HG02623 (cell line): ENCODE measurements at regions not wholly inside any gene's neighbourhood (a gene's known extent, or its start where the extent isn't known, plus 50 kb on each side); places are given as distances from the start of the nearest gene placed in this dataset.

ENCODE experiments used
- ATAC-seq: cut with Tn5 transposase; IDR thresholded peaks from one replicate; pipeline ENCODE4 v1.9.1; 2021; ENCODE audit warnings: moderate library complexity; ENCODE audit not compliant: unreplicated experiment

- ATAC-seq, result no peak
Observed at GRCh38 chr14:87139299-87139698, 853.7 kb downstream of the GALC start.

DNA sequence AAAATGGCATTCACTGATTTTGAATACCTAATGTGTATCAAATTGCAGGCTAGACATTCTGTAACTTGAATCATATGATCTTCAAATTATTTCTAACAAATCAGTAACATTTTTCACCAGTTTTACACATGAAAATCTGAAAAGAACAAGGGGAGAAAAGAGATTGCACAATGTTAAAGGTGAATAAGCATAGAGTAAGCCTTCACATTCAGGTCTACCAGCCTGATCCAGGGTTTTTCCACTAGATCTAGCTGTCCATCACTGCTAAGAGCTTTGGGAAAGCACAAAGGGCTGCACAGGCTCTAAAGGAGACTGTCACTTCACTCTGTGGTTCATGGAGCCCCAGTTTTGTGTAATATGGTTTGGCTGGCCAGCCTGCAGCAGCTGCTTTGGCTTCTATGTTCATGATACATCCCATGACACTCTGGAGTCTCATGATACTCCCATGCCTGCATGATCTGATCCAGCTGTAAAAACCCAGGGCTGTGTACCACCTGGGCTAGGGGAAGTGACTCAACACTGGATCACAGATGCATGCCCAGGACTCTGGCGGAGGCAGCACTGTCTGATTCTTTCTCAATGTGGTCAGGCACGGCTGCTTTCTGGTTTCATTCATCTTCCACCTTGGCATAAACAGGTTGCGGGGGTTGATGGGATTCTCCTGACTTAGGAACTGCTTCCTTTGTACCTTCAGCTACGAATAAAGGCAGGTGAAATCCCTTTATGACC lies 859.7 kb downstream of the GALC start:
- no peak for ATAC-seq

DNA sequence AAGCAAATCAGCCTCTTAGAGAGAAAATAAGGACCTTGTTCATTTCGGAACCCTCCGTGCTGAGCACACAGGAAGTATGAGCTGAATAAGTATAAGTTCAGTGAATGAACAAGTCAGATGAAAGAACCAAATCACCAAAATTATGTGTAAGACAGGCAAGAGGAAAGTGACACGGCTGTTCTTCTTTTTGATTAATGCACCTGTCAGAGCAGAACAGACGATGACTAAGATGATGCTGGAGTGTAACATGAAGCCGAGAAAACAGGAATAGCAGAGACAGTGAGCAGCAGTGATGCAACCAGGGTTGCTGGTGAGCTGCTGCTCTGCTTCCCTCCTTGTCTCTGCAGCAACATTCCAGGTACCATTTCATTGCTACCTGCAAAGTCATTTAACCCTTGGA lies 861.1 kb downstream of the GALC start:
- ATAC-seq, result no peak

DNA sequence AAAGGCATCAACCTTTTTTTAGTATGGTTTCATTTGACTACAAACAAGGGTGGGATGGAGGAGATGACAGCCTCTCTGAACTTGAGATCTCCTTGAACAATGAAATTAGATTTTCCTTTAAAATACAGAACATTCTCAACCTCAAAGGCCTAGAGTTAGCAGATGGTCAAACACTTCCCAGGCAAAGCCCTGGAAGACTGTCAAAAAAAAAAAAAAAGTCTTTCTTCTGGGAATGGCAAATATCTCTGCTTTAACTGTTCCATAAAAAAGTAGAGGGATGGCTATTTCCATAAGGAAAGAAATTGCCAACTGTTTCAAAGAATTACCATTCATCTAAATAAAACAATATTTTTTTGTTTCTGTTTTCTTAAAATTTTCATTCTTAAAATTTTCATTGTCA lies 870.8 kb downstream of the GALC start:
- no peak for ATAC-seq

DNA sequence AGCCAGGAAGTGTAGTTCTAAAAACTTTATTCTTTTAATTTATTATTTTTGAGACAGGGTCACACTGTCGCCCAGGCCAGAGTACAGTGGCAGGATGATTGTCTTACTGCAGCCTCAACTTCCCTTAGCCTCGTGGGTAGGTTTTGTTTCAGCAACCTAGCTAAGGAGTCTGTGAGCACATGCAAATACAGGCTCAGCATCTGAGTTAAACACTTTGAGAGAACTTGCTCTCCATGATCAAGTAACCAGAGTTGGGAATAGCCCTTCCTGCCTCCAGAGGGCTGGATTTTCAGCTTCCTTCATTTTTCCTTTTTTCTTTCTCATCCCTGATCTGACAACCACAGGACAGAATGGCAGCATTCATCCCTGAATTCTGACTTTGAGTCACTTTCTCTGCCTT lies 871.3 kb downstream of the GALC start:
- no peak for ATAC-seq

DNA sequence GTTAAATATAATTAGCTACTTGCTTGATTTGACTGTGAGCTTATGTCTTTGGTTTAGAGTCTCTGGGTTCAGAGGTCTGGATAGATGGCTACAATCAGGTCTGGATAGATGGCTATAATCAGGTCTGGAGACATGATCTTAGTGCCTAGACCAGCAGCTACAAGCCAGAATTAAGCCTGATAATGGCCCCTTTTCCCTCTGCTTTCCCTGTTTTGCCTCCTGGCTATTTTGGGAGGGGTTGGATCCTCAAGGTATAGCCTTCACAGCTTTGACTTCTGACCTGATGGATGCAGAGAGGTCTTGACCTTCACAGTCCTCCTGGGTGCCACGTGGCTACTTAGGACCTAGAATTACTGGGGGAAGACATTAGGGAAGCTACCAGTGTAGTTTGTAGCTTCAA lies 877.7 kb downstream of the GALC start:
- ATAC-seq, result no peak

DNA sequence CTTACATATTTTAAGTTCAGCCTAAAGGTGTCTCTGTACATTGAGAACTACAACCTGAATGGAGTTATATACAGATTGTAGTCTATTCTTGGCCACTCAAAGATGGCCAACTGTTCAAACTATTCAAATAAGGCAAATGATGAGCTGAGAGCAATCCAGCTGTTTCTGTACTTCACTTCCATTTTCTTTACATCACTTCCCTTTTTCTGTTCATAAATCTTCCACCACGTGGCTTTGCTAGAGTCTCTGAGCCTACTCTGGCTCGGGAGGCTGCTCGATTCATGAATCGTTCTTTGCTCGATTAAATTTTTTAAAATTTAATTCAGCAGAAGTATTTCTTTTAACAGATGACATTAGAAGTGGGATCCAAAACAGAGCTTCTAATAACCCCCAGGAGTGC lies 879.7 kb downstream of the GALC start:
- ATAC-seq, result no peak

GRCh38 chr14:87111741-87112140 lies 881.2 kb downstream of the GALC start:
- ATAC-seq, result no peak

- ATAC-seq, result no peak
Observed at GRCh38 chr14:87111126-87111525, 881.9 kb downstream of the GALC start.

DNA sequence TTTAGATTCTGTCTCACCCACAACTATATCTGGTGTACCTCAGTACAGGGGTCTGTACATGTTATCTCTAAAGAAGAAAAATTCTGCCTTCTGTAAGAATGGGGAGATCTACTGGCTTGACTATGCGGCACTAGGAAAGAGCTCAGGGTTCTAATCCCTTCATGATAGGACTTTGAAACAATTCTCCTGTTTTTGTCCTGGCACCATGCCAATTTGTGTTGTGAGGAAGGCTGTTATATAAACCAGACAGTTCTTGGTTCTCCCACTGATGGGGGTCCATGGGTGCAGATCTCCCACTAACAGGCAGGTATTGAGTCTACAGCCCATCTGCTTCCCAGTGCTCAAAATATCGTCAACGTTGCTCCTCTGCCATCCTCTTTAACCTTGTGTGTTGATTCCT lies 883.7 kb downstream of the GALC start:
- no peak for ATAC-seq

DNA sequence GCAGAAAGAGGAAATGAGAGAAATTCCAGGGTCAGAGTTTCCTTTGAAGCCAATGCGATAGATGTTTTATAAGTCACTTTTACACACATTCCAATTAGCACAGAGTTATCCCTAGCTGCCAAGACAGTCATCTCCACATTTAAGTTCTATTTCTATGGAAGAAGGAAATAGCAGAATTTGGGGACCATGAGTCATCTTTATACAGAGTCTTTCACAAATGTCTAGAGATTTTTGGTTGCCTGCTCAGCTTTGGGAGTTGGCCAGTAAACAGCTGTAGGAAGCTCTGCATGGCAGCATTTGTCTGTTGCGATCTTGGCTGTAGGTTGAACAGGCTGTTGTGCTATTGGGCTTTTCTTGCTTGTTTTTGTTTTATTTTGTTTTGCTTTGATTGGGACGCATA lies 884.3 kb downstream of the GALC start:
- no peak for ATAC-seq

GRCh38 chr14:87102811-87103378 lies 890.1 kb downstream of the GALC start:
- ATAC-seq, result no peak

DNA sequence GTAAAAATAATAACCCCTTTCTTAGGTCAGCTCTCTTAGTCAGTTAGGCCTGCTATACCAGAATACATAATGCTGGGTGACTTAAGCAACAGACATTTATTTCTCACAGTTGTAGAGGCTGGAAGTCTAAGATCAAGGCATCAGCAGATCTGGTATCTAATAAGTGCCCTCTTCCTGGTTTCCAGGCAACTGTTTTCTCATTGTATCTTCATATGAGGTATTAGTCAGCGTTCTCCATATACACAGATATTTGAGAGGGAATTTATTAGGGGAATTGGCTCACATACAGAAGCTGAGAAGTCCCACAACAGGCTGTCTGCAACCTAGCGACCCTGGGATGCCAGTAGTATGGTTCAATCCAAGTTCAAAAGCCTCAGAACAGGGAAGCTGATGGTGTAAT lies 896.0 kb downstream of the GALC start:
- no peak for ATAC-seq

DNA sequence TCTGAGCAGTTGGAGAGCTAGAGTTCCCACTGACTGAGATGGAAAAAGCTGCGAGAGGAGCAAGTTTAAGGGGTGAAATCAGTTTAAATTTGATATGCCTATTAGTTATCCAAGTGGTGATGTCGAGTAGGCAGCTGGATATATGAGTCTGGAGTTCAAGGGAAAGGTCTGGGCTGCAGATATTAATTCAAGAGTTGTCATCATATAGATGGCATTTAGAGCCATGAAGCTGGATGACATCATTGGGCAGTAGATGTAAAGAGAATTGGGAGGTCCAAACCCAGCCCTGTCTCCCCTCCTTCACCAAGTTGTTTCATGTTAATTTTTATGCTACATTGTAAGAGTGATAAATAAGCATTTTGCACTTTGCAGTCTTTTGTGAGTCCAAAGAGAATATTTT lies 898.1 kb downstream of the GALC start:
- ATAC-seq, result no peak

- ATAC-seq, result no peak
Observed at GRCh38 chr14:87088588-87088987, 904.4 kb downstream of the GALC start.

DNA sequence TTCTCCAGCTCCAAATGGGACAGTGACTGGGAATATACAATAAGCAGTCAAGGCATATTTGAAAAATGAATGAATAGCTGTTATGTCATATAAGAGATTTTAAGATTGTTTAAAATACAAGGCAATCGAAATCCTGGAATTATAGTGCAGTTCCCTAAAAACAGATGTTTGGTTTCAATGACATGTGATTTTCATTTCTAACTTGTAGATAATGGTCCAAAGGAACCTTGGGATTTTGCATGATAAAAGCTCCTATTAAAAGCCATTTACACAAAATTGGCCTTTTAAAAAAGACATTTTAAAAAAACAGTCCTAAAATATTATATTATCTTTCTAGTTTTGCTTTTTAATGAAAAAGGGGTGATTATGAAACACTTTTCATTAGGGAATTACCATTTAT lies 905.1 kb downstream of the GALC start:
- no peak for ATAC-seq

- no peak for ATAC-seq
Observed at GRCh38 chr14:87084908-87085307, 908.1 kb downstream of the GALC start.

GRCh38 chr14:87082917-87083316 lies 910.1 kb downstream of the GALC start:
- no peak for ATAC-seq

DNA sequence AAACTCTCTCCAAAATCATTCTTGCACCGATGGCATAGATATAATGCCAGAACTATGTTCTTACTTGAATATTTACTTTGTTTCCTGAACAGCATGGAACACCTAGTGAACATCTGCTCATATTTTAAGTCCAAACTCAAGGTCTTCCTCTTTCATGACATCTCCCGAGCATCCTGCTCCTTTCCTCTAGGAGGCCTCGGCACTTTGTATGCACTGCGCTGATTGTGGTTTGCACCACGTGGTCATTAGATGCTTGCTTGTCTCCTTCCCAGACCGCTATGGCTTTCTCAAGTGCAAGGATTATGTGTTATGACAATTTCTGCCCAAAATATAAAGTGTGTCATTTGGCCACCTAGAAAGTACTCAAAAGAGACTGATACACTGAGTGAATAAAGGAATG lies 912.0 kb downstream of the GALC start:
- ATAC-seq, result no peak

DNA sequence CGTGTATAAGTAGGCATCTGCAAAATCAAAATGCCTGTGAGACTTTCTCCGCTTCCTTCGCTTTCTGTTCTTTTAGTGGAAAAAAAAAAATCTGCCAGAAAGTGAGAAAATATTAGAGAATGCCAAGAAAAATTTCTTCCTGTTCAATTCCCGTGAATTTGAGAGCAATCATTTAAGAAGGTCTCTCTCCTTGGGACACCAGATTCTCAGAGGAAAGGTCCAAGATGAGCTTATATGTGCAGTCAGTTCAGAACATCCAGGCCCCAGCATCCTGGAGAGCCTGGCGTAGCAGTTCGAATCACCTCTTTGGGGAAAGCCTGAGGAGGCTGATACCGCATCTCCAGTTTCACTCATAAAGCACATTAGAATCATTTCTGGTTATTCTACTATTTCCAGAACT lies 912.8 kb downstream of the GALC start:
- ATAC-seq, result no peak

DNA sequence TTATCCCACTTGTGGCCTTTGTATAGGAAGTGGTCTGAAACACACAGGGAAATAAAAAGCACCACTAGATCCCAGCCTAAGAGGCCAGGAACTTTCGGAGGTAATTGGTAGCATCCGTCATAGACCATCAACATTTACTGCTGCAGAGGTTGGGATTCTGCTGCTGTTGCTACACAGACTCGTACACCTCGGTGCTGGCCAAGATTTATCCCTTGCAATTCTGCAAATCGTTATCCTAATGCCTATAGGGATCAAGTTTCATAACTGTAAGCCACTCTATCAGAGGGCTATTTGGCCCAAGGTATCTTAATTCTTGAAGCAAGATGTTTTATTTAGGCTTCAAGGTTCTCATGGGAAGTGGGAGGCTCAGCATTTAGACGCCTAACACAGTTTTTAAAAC lies 913.6 kb downstream of the GALC start:
- ATAC-seq, result no peak

DNA sequence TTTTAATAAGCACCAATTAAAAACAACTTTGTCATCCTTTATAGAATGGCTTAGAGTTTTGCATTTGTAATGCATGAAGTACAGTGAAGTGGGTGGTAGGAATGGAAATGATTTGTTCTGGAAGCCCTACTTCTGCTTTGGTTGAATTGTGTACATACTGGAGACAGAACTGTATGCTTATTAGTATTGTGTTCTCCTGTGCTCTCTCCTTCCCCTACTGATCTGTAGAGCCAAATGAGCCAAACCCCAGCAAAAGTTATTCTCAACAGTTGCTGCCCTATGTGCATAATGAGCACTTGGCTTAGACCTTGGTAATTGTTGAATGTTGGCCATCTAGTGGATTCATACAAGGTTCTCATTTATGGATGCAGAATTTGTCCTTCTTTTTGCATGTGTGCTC lies 916.1 kb downstream of the GALC start:
- no peak for ATAC-seq

DNA sequence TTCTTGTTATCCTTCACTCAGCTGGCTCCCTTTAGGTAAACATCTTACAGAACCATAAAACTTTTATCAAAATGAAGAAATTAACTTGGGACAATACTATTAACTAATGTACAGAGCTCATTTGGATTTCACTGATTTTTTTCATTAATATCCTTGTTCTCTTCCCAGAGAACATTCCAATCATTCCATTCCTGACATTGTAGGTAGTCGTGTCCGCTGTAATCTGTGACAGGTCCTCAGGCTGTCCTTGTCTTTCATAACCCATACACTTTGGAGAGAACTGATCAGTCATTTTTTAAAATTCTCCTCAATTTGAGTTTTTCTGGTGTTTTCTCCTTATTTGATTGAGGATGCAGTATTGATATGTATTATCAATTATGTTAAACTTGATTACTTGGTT lies 916.8 kb downstream of the GALC start:
- no peak for ATAC-seq
